ENCODE measurements at regions not wholly inside any gene's neighbourhood (a gene's known extent, or its start where the extent isn't known, plus 50 kb on each side); places are given as distances from the start of the nearest gene placed in this dataset.

DNA sequence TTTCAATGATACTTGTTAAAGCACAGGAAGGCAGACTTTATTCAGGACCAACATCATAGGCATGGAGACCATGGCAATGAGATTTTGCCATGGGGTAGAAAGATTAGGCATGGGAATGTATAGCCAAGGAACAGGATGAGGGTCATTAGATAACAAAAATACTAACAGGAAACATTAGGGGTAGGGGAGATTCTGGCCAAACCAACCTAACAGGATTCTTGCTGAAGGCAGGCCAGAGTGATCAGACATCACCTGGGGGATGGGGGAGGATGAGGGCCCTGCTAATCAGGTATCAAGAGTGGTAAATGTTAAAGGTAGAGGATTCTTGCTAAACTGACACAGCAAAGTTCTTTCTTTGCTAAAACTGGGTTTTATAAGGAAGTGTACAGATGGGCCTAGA lies 481.8 kb downstream of the ETS1 start:
- DNase-seq (ENCODE audit: low read depth in 2 of 3, low spot score in 1 of 3) = no peak

DNA sequence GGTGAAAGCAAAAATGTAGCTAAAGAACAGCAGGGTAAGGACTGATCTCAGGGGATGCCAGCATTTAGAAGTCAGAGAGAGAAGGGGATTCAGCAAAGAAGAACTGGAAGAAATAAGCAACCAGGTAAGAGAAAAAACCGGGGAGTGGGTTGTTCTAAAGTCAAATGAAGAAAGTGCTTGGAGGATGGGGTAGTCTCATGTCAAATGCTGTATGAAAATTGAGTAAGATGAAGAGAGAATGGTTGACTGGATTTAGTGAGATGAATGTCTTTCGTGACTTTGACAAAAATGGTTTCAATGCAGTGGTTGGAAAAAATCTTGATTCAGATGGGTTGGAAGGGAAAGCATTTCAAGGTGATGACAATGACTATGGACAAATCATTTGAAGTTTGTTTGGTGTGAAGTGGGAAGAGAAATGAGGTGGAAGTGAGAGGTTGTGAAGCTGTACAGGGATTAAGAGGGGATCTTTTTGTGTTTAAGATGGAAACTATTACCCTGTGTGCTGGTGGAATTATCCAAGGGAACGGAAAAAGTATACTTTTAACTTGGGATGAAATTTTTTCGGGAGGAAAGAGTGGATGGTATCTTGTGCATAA lies 484.0 kb downstream of the ETS1 start:
- no peak for DNase-seq (ENCODE audit: low read depth in 2 of 3, low spot score in 1 of 3)

DNA sequence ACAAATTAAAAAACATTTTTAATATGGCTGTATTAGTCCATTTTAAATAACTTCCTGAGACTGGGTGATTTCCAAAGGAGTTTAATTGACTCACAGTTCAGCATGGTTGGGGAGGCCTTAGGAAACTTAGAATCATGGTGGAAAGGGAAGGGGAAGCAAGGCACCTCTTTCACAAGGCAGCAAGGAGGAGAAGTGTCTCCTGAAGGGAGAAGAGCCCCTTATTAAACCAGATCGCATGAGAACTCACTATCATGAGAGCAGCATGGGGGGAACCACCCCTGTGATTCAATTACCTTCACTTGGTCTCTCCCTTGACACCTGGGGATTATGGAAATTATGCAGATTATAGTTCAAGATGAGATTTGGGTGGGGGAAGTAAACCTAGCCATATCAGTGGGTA lies 488.6 kb downstream of the ETS1 start:
- no peak for DNase-seq (ENCODE audit: low read depth in 2 of 3, low spot score in 1 of 3)

DNA sequence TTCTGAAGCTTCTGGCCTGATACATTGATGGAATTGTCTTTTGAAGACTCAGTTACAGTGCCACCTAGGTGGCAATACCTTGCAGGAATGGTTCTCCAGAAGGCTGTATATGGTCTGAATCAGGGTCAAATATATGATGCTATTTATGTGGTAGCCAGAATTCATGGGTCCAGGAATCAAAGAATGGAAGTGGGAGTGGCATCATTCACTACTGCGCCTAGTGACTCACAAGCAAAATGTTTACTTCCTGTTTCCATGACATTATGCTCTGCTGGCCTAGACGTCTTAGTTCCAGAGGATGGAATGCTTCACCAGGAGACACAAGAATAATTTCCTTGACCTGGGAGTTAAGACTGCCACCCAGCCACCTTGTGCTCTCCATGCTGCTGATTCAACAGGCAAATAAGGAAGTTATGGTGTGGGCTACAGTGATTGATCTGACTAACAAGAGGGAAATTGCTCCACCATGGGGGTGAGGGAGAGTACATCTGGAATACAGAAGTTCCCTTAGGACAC lies 491.8 kb downstream of the ETS1 start:
- DNase-seq (ENCODE audit: low read depth in 2 of 3, low spot score in 1 of 3) = no peak

DNA sequence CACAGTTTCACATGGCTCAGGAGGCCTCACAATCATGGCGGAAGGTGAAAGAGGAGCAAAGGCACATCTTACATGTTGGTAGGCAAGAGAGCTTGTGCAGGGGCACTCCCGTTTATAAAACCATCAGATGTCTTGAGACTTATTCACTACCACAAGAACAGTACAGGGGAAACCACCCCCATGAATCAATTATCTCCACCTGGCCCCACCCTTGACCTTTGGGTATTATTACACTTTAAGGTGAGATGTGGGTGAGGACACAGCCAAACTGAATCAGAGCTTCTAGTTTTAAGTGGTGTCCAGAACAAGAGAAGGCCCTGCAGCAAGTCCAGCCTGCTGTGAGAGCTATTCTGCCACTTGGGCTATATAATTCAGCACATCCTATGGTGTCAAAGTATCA lies 493.7 kb downstream of the ETS1 start:
- no peak for DNase-seq (ENCODE audit: low read depth in 2 of 3, low spot score in 1 of 3)

DNA sequence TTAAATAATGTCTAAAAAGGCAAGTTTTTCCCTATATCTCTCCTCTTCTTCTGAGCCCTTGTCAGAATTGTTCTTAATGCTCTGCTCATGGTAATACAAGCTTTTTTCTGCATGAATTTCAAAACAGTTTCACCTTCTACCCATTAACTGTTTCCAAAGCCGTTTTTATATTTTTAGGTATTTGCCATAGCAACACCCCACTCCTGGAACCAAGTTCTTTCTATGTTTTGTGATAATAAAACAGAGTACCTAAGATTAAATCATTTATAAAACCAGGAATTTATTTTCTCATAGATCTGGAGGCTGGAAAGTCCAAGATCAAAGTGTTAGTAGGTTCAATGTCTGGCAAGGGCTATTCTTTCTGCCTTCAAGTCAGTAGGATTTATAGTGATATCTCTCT lies 497.4 kb downstream of the ETS1 start:
- DNase-seq (ENCODE audit: low read depth in 2 of 3, low spot score in 1 of 3) = no peak

DNA sequence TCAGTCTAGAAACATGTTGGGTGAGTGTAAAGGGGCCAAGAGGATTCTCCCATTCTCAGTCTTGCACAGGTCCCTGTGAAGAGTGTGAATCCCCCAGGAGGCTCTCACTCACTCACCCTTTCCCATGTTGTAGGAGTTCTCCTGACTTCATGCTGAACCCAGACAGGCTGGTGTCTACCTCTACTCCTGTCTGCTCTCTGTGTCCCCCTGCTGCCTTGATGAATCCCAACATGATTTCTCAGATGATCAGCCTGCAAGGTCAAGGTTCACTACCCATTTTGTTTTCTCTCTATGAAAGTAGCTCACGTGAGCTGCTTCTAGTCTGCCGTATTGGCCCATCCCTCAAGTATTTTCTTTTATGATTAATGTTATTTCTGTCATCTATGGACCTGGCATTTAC lies 500.6 kb downstream of the ETS1 start:
- DNase-seq (ENCODE audit: low read depth in 2 of 3, low spot score in 1 of 3) = no peak

DNA sequence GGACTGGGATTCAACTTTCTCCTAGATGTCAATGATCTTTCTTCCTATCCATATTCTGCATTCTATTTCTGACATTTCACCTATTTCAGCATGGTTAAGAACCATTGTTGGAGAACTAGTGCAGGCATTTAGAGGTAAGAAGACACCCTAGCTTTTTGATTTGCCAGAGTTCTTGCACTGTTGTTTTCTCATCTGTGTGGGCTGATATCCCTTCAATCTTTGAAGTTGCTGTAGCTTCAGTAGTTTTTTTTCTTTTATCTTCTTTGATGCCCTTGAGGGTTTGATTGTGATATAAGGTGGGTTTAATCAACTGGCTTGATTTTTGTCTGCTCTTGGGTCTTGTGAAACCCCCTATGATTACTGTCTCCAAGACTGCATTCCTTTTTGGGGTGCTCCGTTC lies 502.1 kb downstream of the ETS1 start:
- DNase-seq (ENCODE audit: low read depth in 2 of 3, low spot score in 1 of 3) = no peak

DNA sequence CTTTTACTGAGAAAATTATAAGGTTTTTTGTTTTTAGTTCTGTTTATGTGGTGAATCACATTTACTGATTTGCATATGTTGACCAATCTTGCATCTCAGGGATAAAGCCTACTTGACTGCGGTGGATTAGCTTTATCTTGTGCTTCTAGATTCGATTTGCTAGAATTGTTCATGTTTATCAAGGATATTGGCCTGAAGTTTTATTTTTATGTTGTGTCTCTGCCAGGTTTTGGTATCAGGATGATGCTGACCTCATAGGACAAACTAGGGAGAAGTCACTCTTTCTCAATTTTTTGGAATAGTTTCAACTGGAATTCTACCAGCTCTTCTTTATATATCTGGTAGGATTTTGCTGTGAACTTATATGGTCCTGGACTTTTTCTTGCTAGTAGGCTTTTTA lies 504.8 kb downstream of the ETS1 start:
- no peak for DNase-seq (ENCODE audit: low read depth in 2 of 3, low spot score in 1 of 3)

DNA sequence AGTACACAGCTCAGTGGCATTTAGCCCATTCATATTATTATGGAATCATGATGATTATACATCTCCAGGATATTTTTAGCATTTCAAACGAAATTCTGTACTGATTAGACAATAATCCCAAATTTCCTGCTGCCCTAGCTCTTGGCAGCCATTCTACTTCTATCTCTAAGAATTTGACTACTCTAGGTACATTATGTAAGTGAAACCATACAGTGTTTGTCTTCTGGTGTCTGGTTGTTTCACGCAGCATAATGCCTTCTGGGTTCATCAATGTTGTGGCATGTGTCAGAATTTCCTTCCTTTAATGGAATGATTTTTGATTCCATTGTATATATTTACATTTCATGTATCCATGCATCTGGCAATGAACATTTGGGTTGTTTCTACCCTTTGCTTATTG lies 517.7 kb downstream of the ETS1 start:
- DNase-seq (ENCODE audit: low read depth in 2 of 3, low spot score in 1 of 3) = no peak

DNA sequence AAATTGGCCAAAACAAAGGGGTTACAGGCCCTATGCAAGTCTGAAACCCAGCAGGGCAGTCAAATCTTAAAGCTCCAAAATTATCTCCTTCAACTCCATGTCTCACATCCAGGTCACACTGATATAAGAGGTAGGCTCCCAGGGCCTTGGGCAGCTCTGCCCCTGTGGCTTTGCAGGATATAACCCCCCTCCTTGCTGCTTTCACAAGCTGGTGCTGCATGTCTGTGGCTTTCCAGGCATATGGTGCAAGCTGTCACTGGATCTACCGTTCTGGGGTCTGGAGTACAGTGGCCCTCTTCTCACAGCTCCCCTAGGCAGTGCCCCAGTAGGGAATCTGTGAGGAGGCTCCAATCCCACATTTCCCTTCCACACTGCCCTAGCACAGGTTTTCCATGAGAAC lies 519.6 kb downstream of the ETS1 start:
- DNase-seq (ENCODE audit: low read depth in 2 of 3, low spot score in 1 of 3) = no peak

DNA sequence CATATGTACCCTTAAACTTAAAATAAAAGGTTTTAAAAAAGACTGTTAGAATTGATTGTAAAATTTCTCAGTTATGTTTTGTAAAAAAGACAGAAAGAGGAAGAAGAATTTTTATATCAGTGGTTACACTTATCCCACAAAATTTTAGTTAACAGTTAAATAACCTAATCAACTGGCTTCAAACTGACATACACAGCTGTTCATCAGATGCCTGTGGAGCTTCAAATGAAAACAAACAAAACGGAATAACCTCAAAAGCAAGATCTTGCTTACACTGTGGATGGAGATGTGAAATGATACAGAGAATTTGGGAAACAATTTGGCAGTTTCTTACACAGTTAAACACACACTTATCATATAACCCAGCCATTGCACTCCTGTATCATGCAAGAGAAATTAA lies 521.0 kb downstream of the ETS1 start:
- DNase-seq (ENCODE audit: low read depth in 2 of 3, low spot score in 1 of 3) = no peak

DNA sequence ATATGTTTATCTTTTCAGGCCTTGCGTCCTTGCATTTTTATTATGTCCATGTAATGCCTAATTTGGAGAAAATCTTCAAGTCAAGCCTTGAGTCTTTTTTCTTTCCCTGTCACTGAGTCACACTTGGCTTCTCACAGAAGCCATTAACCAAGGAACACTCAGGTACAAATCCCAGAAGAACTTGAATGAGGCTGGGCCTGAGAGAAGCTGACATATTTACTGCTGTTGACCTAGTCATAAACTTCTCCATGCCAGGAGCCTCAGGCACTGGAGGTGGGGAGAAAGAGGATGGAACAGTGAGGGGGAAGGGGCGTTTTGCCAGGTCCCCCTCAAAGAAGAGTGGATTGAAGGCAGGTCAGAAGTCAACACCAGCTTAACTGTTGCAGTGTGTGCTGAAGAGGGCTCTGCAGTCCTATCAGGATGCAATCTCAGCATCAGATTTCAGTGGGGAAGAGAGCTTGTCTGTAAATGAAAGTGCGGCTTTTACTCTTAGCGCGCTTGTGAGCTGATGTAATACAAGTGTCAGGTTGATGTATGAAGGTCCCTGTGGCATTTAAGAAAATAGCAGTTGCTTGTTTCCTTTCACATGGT lies 526.0 kb downstream of the ETS1 start:
- DNase-seq (ENCODE audit: low read depth in 2 of 3, low spot score in 1 of 3) = no peak

DNA sequence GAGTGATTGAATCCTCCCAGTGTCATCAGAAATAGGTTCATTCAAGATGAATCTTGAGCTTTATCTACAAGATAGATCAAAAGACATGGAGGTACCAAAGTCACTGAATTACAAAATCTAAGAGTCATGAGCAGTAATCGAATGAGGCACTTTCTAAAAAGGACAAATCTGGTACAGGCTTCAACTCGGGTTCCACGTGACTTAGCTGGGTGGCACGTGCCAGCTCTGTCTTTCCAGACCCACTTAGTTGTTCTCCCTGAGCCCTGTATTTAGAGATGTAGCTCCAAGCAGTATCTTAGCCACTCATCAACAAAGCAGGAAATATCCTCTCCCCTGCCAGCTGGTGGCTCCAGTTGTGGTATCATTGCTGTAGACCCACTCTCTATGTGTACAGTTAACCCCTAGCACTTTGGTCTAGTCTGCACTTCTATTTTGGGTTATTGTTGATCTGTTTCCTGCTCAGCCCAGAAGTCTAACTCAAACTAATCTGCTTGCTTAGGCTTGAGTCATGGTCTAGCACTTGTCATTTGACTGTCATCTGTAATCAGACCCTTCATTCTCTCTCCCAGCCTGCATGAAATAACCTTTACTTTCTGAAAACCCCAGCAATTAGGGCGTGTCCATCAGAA lies 528.7 kb downstream of the ETS1 start:
- no peak for DNase-seq (ENCODE audit: low read depth in 2 of 3, low spot score in 1 of 3)

DNA sequence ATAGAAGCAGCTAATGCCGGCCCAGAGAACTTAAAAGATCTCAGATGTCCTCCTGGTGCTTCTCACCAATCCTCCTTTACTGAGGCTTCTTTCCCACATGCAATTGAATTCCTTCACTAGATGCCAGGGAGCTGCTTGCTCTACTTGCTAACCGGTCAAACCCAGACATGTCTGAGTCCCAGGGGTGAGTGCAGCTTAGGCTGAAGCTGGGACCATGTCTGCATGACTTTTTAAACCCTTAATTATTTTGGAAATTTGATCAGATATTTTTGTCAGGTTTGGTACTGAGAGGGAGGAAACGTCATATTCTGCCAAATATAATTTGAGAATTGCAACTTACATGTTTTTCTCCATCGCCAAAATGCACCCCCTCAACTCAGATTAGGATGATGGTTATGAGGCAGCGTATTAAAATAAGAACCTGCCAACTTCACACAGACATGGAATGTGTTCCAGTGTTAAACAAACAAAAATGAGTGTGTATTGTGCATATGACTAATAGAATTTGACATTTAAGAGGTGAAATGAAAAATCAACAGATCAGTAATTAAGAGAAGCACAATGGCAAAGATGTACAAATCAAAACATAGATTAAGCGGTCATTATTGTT lies 529.5 kb downstream of the ETS1 start:
- no peak for DNase-seq (ENCODE audit: low read depth in 2 of 3, low spot score in 1 of 3)

DNA sequence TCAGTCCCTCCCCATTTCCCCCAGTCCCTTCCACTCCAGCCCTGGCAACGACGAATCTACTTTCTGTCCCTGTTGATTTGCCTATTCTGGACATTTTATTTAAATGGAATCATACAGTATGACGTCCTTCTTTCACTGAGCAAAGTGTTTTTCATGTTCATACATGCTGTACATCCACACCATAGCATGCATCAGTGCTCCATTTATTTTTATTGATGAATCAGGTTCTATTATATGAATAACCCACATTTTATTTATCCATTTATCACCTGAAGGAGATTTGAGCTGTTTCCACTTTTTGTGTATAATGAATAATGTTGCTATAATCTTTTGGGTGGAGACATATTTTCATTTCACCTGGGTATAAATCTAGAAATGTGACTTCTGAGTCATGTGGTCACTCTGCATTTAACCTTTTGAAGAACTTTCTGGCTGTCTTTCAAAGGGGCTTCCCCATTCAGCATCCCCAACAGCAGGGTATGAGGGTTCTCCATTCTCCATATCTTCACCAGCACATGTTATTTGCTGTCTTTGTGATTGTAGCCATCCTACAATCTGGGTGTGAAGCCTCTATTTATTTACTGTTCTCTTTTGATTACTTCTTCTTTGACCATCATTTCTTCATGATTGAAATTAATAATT lies 531.7 kb downstream of the ETS1 start:
- DNase-seq (ENCODE audit: low read depth in 2 of 3, low spot score in 1 of 3) = no peak

DNA sequence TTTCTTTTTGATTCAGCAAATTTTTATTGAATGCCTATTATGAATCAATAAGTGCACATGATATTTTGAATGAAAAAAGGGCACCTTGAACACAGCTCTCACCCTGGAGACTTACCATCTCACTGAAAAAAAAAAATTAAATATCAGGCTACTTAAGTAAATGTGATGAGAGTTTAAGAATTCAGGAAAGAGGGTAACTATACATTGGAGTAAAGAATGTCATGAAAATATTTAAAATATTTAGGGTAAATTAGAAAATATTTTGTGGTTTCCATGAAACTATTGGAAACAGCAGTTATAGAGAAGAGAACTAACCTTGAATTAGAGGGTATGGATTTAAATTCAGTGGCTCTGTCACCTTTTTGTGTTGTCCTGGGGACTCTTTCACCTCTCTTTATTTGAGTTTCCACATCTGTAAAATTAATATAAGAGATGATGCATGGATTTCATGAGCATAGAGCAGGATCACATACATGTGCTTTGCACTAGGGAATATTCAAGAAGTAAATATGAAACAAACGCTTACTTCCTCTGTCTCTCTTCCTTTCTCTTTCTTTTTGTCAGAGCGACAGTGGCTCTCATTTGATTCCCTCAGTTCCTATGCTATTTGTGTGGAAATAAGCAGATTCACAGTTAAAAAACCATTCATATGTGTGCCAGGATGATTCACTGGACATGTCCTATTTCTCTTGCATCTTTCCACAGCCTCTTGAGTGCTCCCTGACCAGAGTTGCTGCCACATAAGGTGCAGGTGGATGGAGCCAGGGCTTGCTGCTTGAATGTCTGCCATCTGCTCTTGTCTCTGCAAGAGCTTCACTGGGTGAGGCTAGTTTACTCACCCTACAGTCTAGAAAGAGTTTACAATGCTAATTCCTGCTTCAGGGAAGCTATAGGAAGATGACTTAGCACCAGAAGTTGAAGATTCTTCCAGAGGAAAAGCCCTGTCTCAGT lies 533.1 kb downstream of the ETS1 start:
- DNase-seq (ENCODE audit: low read depth in 2 of 3, low spot score in 1 of 3) = no peak

DNA sequence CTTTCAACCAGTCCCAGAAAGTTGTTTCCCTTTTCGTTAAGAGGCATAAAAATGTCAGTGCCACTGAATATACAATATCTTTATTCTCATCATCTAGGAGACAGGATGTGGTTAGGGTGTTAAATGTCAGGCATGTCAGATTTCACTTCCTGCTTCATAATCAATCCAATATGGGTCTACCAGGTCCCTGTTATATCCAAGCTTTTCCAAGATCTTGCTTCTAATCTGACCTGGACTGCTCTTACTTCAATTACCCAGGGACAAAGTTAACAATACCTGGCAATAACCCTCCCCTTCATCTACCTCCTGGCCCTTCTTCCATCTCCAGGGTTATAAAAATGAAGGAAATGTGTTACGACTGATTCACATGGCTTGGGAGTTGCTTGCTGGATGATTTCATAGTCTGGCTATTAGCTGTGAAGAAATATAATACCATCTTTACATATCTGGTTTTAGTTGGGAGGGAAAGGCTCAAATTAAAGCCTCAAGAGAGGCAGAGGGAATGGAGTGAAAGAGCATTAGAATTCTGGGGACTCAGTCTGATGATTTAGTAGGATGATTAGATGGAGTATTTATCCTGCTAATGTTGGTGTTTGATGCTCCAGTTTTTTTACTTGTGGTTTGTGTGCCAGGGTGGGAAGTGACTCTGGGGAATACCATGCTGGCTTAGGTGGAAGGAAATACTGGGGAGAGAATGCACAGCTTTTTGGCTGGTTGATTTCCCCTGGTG lies 534.3 kb downstream of the ETS1 start:
- DNase-seq (ENCODE audit: low read depth in 2 of 3, low spot score in 1 of 3) = no peak

DNA sequence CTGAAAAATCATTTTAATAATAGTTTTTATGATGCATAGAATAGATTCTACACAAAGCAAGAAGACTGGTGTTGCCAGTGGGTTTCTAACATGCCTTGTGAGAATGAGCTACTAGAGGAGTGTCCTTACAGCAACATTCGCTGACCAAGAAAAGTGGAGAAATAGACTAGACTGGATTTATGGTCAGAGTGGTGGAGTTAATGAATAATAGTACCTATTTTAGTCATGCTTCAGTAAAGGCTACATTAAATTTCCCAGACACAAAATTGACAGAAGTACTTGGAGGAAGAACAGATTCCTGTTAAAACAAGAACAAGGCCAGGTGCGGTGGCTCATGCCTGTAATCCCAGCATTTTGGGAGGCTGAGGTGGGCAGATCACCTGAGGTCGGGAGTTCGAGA lies 539.2 kb downstream of the ETS1 start:
- no peak for DNase-seq (ENCODE audit: low read depth in 2 of 3, low spot score in 1 of 3)

DNA sequence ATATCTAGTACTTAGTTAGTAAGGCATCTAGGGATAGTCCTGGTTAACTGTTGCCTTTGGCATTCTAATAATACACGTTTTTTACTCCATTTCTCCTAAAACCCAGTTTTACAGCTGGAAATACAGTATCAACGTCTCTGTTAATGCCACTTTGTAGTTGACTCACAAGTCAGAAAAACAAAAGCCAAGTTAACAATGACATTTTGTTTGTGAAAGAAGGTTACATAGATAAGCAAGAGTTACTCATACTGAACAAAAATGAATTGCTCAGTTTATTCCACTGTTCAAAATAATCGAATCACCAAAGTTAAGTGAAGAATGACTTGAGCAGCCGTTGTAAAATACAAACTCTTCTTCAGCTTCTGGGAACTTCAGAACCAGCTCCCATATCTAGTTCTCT lies 540.3 kb downstream of the ETS1 start:
- DNase-seq (ENCODE audit: low read depth in 2 of 3, low spot score in 1 of 3) = no peak
